Nephron progenitor cell (in vitro differentiated cells): ENCODE measurements at regions not wholly inside any gene's neighbourhood (a gene's known extent, or its start where the extent isn't known, plus 50 kb on each side); places are given as distances from the start of the nearest gene placed in this dataset.

Experiments used
- DNase-seq: peaks from one replicate; pipeline ENCODE4 v3.0.0; 2021
- H3K27ac Mint-ChIP-seq: 2 replicates; pipeline ENCODE4 v1.8.0; 2021; ENCODE audit warnings: mild to moderate bottlenecking, moderate library complexity, mixed read lengths
- H3K27me3 Mint-ChIP-seq: 2 replicates; pipeline ENCODE4 v1.8.0; 2021; ENCODE audit warnings: mild to moderate bottlenecking, low read depth, mixed read lengths; ENCODE audit not compliant: poor library complexity
- H3K36me3 Mint-ChIP-seq: 2 replicates; pipeline ENCODE4 v1.8.0; 2021; ENCODE audit warnings: low read depth, mixed read lengths
- H3K4me1 Mint-ChIP-seq: 2 replicates; pipeline ENCODE4 v1.8.0; 2021; ENCODE audit warnings: mixed read lengths
- H3K4me3 Mint-ChIP-seq: 2 replicates; pipeline ENCODE4 v1.8.0; 2021; ENCODE audit warnings: mild to moderate bottlenecking, moderate library complexity, mixed read lengths
- H3K9me3 Mint-ChIP-seq: 2 replicates; pipeline ENCODE4 v1.8.0; 2021; ENCODE audit warnings: mild to moderate bottlenecking, moderate library complexity, mixed read lengths
- CTCF ChIP-seq: fragments of 200-600 bp; sonication (generic); IDR thresholded peaks from 2 replicates; pipeline ENCODE4 v1.5.0; 2021; ENCODE audit warnings: antibody characterized with exemption

DNA sequence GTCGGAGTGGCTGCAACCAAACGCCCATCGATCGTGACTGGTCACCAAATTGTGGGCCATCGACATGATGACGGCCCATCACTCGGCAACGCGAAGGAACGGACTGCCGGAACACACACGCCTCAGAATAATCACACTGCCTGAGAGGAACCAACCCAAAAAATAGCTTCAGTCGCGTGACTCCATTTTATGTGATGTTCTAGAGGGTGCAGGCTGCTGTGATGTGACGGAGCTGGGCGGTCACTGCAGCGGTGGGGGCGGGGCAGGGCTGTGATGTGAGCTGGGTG lies 174.6 kb downstream of the CTTN start:
- Mint-ChIP-seq H3K4me3 (no peak overlapping the region), H3K4me1 (peaks cover 19% of the 10 kb centered on the region), H3K27me3 (peaks cover 3% of the 10 kb centered on the region), H3K9me3 (no peaks in the 10 kb centered on the region), H3K27ac (no peak overlapping the region), H3K36me3 (no peaks in the 10 kb centered on the region)
- no peak for DNase-seq
- TF ChIP-seq CTCF = no peak

- Mint-ChIP-seq H3K9me3 (no peaks in the 10 kb centered on the region), H3K4me3 (no peak overlapping the region), H3K27ac (no peak overlapping the region), H3K36me3 (no peaks in the 10 kb centered on the region), H3K4me1 (peaks cover 11% of the 10 kb centered on the region), H3K27me3 (peaks cover 3% of the 10 kb centered on the region)
- no peak for DNase-seq
- no peak for TF ChIP-seq CTCF
Observed at GRCh38 chr11:70573701-70574151, 175.4 kb downstream of the CTTN start.

GRCh38 chr11:70574725-70575347 lies 176.5 kb downstream of the CTTN start:
- no peak for TF ChIP-seq CTCF
- H3K27me3 Mint-ChIP-seq = peaks cover 3% of the 10 kb centered on the region
- no peaks in the 10 kb centered on the region for H3K9me3 Mint-ChIP-seq
- H3K36me3 Mint-ChIP-seq = no peaks in the 10 kb centered on the region
- H3K4me1 Mint-ChIP-seq = peaks cover 4% of the 10 kb centered on the region
- H3K4me3 Mint-ChIP-seq = no peak overlapping the region
- DNase-seq = no peak
- H3K27ac Mint-ChIP-seq = no peak overlapping the region

DNA sequence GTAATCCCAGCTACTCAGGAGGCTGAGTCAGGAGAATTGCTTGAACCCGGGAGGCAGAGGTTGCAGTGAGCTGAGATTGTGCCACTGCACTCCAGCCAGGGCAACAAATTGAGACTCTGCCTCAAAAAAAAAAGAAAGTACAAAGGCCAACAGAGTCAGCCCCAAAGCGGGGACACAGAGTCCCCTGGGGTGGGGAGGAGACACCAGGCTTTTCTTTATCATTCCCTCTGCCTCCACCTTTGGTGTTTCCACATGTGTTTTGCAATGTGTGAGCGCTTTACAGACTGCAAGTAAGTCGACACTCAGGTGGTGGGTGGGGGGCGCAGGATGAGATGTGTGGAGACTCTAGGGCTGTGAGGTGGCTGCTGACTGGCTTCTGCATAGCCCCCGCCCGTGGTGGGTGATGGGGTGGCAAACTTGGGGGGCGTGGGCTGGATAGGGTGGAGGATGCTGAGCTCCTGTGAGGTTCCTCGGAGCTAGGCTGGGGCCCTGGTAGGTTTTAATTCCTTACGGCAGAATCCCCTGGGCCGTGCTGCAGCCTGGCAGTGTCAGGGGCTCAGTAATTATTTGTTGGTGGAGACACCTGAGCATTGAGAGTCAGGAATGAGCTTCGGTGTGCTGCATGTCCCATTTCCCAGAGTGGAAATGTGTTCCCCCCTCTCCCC lies 177.2 kb downstream of the CTTN start:
- H3K27me3 Mint-ChIP-seq = peaks cover 3% of the 10 kb centered on the region
- H3K9me3 Mint-ChIP-seq = no peaks in the 10 kb centered on the region
- no peaks in the 10 kb centered on the region for H3K4me1 Mint-ChIP-seq
- no peak overlapping the region for H3K27ac Mint-ChIP-seq
- H3K4me3 Mint-ChIP-seq = no peak overlapping the region
- DNase-seq = no peak
- no peak for TF ChIP-seq CTCF
- no peaks in the 10 kb centered on the region for H3K36me3 Mint-ChIP-seq

DNA sequence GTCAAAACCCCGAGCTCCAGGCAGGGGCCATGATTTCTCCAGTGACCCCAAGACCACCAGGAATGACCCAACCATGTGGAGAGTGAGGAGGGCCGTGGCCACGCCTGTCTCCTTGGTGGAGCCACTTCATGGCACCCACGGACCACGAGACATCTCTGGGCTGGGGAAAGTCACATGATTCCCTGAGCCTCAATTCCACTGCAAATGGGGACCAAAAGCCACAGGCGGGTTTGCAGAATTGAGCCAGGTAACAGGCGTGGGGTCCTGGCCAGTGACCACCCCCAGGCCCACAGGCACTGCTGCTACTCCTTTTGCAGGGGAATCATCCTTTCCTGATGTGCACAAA lies 178.9 kb downstream of the CTTN start:
- TF ChIP-seq CTCF = no peak
- no peaks in the 10 kb centered on the region for H3K4me1 Mint-ChIP-seq
- no peak overlapping the region for H3K27ac Mint-ChIP-seq
- H3K36me3 Mint-ChIP-seq = no peaks in the 10 kb centered on the region
- no peak for DNase-seq
- H3K9me3 Mint-ChIP-seq = no peaks in the 10 kb centered on the region
- no peaks in the 10 kb centered on the region for H3K27me3 Mint-ChIP-seq
- no peak overlapping the region for H3K4me3 Mint-ChIP-seq

GRCh38 chr11:70577948-70578347 lies 179.6 kb downstream of the CTTN start:
- no peak for TF ChIP-seq CTCF
- Mint-ChIP-seq H3K4me1 (no peaks in the 10 kb centered on the region), H3K36me3 (no peaks in the 10 kb centered on the region), H3K27me3 (no peaks in the 10 kb centered on the region), H3K27ac (no peak overlapping the region), H3K4me3 (no peak overlapping the region), H3K9me3 (no peaks in the 10 kb centered on the region)
- DNase-seq = no peak
